ENCODE measurements at regions not wholly inside any gene's neighbourhood (a gene's known extent, or its start where the extent isn't known, plus 50 kb on each side); places are given as distances from the start of the nearest gene placed in this dataset.
"Not testable (repeated sequence)": the region's sequence is repeated elsewhere in the genome, so short reads cannot be mapped to it uniquely, and the experiment has no call there.

- no peak for DNase-seq
Measured at GRCh38 chr13:64087624-64088023, 2672.0 kb upstream of the PCDH20 start.

- no peak for DNase-seq
Measured at GRCh38 chr13:64083811-64084210, 2668.2 kb upstream of the PCDH20 start.

GRCh38 chr13:64083396-64083795, 2667.7 kb upstream of the PCDH20 start:
- DNase-seq: no peak

- no peak for DNase-seq
Measured at GRCh38 chr13:64078480-64078936, 2662.9 kb upstream of the PCDH20 start.

- DNase-seq: no peak
Measured at GRCh38 chr13:64078025-64078424, 2662.4 kb upstream of the PCDH20 start.

- not testable (repeated sequence) for DNase-seq
Measured at GRCh38 chr13:64077132-64077835, 2661.6 kb upstream of the PCDH20 start.

- no peak for DNase-seq
Measured at GRCh38 chr13:64075543-64076271, 2660.1 kb upstream of the PCDH20 start.

- no peak for DNase-seq
Measured at GRCh38 chr13:64074971-64075474, 2659.4 kb upstream of the PCDH20 start.

- no peak for DNase-seq
Measured at GRCh38 chr13:64073203-64073602, 2657.6 kb upstream of the PCDH20 start.

GRCh38 chr13:64071352-64071751, 2655.7 kb upstream of the PCDH20 start:
- no peak for DNase-seq

- DNase-seq: no peak
Measured at GRCh38 chr13:64069892-64070291, 2654.2 kb upstream of the PCDH20 start.

GRCh38 chr13:64066711-64067110, 2651.1 kb upstream of the PCDH20 start:
- DNase-seq: no peak

GRCh38 chr13:64061649-64062048, 2646.0 kb upstream of the PCDH20 start:
- no peak for DNase-seq

- no peak for DNase-seq
Measured at GRCh38 chr13:64057372-64058020, 2641.8 kb upstream of the PCDH20 start.

- DNase-seq: no peak
Measured at GRCh38 chr13:64054321-64054720, 2638.7 kb upstream of the PCDH20 start.

GRCh38 chr13:64052521-64052920, 2636.9 kb upstream of the PCDH20 start:
- DNase-seq: no peak

- DNase-seq: no peak
Measured at GRCh38 chr13:64051278-64051677, 2635.6 kb upstream of the PCDH20 start.

- no peak for DNase-seq
Measured at GRCh38 chr13:64041296-64041695, 2625.6 kb upstream of the PCDH20 start.

- DNase-seq: no peak
Measured at GRCh38 chr13:64033921-64034320, 2618.3 kb upstream of the PCDH20 start.

- DNase-seq: no peak
Measured at GRCh38 chr13:64029343-64030093, 2613.9 kb upstream of the PCDH20 start.

GRCh38 chr13:64028551-64028950, 2612.9 kb upstream of the PCDH20 start:
- DNase-seq: no peak

GRCh38 chr13:64020126-64020525, 2604.5 kb upstream of the PCDH20 start:
- no peak for DNase-seq

- DNase-seq: no peak
Measured at GRCh38 chr13:64007339-64007738, 2591.7 kb upstream of the PCDH20 start.

Measured in NCI-H524 treated with DMSO at 0.1 percent for 48 hours (cell line).